Right lobe of liver (tissue), 6 donors: ENCODE measurements at regions not wholly inside any gene's neighbourhood (a gene's known extent, or its start where the extent isn't known, plus 50 kb on each side); places are given as distances from the start of the nearest gene placed in this dataset.

Experiments
- ATAC-seq, 4 donors: fragments of 200-7000 bp; cut with Tn5 transposase; one replicate each; pipeline ENCODE4 v1.9.1; 2020; ENCODE audit warnings: mild to moderate bottlenecking in 4 of 4, moderate library complexity in 4 of 4
- DNase-seq, 3 donors: peaks; one replicate each; pipeline ENCODE4 v3.0.0-alpha.2; 2020
- H3K27ac ChIP-seq, 3 donors: fragments of 200-600 bp; one replicate each; pipeline ENCODE4 v1.8.0; 2022
- H3K27me3 ChIP-seq, 2 donors: fragments of 200-600 bp; one replicate each; pipeline ENCODE4 v1.8.0; 2022
- H3K36me3 ChIP-seq, 4 donors: fragments of 200-600 bp; sonication (generic) in 1 of 4; one replicate each; pipeline versions ENCODE4 v1.5.1 to v1.8.0; 2017 to 2022; ENCODE audit warnings: control low read depth in 1 of 4
- H3K4me1 ChIP-seq, 4 donors: fragments of 200-600 bp; sonication (generic) in 1 of 4; one replicate each; pipeline versions ENCODE4 v1.5.1 to v1.8.0; 2017 to 2022; ENCODE audit warnings: control low read depth in 1 of 4
- H3K4me3 ChIP-seq, 3 donors: fragments of 200-600 bp; one replicate each; pipeline ENCODE4 v1.8.0; 2022
- H3K9me3 ChIP-seq, 4 donors: fragments of 200-600 bp; sonication (generic) in 1 of 4; one replicate each; pipeline versions ENCODE4 v1.5.1 to v1.8.0; 2017 to 2022; ENCODE audit warnings: control low read depth in 1 of 4
- CTCF ChIP-seq, 4 donors: fragments of 200-600 bp in 3 of 4; fragments of 450-650 bp in 1 of 4; IDR thresholded peaks; one replicate each; pipeline versions ENCODE4 v1.5.1 to v1.8.0; 2016 to 2022; ENCODE audit warnings: antibody characterized with exemption in 4 of 4, mild to moderate bottlenecking in 2 of 4
- POLR2A ChIP-seq: fragments of 450-650 bp; IDR thresholded peaks from one replicate; pipeline ENCODE4 v1.6.1; 2017; ENCODE audit warnings: antibody characterized with exemption, mild to moderate bottlenecking
- WGBS: methylation state at CpG from one replicate; pipeline ENCODE4 v1.1.6; 2018; ENCODE audit warnings: low coverage, low lambda C conversion rate; ENCODE audit not compliant: insufficient coverage; ENCODE audit errors: missing lambda C conversion rate; 5-methylcytosine and 5-hydroxymethylcytosine counted together
- intact Hi-C, 2 donors: fragments of 100-400 bp; cut with DNase I; formaldehyde crosslinking; loops; one replicate each; pipeline versions ENCODE4 v1.11.2 to v1.14.1; 2022
- donor health status: DM: no; HTN: yes; CAD: no.
- donor health status: DM: no; HTN: no; CAD: no.
- donor health status: DM: no; HTN: no; CAD: no.
- donor health status: DM: no; HTN: yes; CAD: no.
- donor health status: DM: no; HTN: yes; CAD: no.

GRCh38 chr7:45258533-45259226 lies 101.1 kb downstream of the RAMP3 start:
- H3K27ac ChIP-seq = no peak overlapping the region
- H3K27me3 ChIP-seq = no peaks in the 10 kb centered on the region
- no peaks in the 10 kb centered on the region for H3K4me1 ChIP-seq
- DNase-seq (no peak), ATAC-seq (peak in 1 of 4 donors; percentile 9)
- H3K4me3 ChIP-seq = no peak overlapping the region
- intact Hi-C loops = loop anchor here in 1 of 2 donors (5.0 kb wide), 1 partner anchor 106 kb away; no protein-coding TSS in a partner anchor
- no peak for TF ChIP-seq CTCF (IDR thresholded peaks at IDR 0.05)
- no peak for TF ChIP-seq POLR2A
- 36% methylated on average over 3 of the region's 5 CpGs for WGBS
- no peaks in the 10 kb centered on the region for H3K36me3 ChIP-seq
- no peaks in the 10 kb centered on the region for H3K9me3 ChIP-seq

DNA sequence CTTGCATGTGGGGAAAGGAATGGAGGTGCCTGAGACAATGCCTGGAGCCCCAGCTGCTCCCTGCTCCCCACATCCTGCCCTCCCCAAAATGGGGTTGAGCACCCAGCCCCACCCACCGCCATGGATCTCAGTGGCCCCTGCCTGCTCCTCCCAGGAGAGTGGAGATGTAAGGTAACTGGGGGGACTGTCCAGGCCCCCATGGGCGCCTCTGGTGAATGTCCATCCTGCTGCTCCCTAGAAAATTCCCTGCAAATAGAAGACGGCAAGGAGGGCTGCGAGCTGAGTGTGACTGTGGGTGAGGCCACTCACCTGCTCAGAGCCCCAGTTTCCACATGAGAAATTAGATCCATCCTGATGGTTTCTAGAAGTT lies 101.6 kb downstream of the RAMP3 start:
- intact Hi-C loops = loop anchor here in 1 of 2 donors (5.0 kb wide), 1 partner anchor 107 kb away; no protein-coding TSS in a partner anchor
- DNase-seq = no peak
- no peak overlapping the region for H3K27ac ChIP-seq
- no peak overlapping the region for H3K4me3 ChIP-seq
- ATAC-seq = peak in 1 of 4 donors; percentile 16
- WGBS = no CpG with 5 or more reads among the region's 4 CpGs
- no peaks in the 10 kb centered on the region for H3K36me3 ChIP-seq
- TF ChIP-seq CTCF (IDR thresholded peaks at IDR 0.05) (no peak), POLR2A (no peak)
- H3K4me1 ChIP-seq = no peaks in the 10 kb centered on the region
- H3K27me3 ChIP-seq = no peaks in the 10 kb centered on the region
- H3K9me3 ChIP-seq = no peaks in the 10 kb centered on the region

DNA sequence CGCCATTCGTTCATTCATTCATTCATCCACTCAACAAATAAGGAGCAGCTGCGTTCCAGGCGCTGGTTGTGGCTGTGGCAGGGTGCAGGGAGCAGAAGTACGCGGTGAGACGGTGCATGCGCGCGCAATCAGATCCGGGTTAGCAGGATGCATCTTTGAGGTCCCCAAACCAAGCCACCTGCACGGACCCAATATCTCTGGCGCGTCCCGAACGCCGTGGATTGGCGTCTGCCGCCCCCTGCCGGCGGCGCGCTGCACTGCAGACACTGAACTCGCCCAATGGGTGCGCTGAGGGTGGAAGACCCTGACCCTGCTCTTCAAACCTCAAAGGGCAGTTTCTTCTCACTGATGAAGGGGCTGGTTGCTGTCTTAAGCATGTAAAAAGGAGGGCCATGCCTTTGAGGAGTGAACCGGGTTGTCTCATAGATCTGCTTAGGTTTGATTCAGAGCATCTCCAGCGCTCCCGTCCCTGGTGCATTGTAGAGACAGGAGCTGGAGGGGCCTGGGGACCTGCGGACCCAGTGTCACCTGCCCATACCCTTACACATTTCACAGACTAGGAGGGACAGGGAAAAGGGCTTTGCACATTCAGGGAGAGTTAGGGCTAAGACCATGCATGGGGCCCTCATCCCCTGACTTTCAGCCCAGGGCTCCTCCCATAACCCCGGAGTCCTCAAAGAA lies 102.5 kb downstream of the RAMP3 start:
- TF ChIP-seq CTCF (IDR thresholded peaks at IDR 0.05) (peak; percentile 91 to 96 (median 94)), POLR2A (no peak)
- Histone ChIP-seq H3K27me3 (no peaks in the 10 kb centered on the region), H3K27ac (no peak overlapping the region), H3K4me1 (no peaks in the 10 kb centered on the region), H3K9me3 (no peaks in the 10 kb centered on the region), H3K36me3 (no peaks in the 10 kb centered on the region), H3K4me3 (no peak overlapping the region)
- ATAC-seq (peak; percentile 80 to 92 (median 88)), DNase-seq (peak; percentile 60 to 76 (median 66))
- intact Hi-C loops = loop anchor here (5.0 to 10.0 kb wide), 2 partner anchors 105 to 108 kb away; partner anchors contain the start of gene RAMP3 (in 1 of the 2)
- 28% methylated on average over 5 of the region's 30 CpGs for WGBS

- DNase-seq = no peak
- Histone ChIP-seq H3K27me3 (no peaks in the 10 kb centered on the region), H3K9me3 (no peaks in the 10 kb centered on the region), H3K4me3 (no peak overlapping the region), H3K36me3 (no peaks in the 10 kb centered on the region), H3K4me1 (no peaks in the 10 kb centered on the region), H3K27ac (no peak overlapping the region)
- no peak for TF ChIP-seq CTCF (IDR thresholded peaks at IDR 0.05)
- no peak for TF ChIP-seq POLR2A
- 21% methylated on average over 5 of the region's 9 CpGs for WGBS
- intact Hi-C loops = loop anchor here in 1 of 2 donors (10.0 kb wide), 1 partner anchor 112 kb away; the partner anchor contains the start of gene RAMP3
- peak in 1 of 4 donors; percentile 13 for ATAC-seq
These were observed 109.7 kb downstream of the RAMP3 start for GRCh38 chr7:45267262-45267661.
